GM21576 (cell line): ENCODE measurements at regions not wholly inside any gene's neighbourhood (a gene's known extent, or its start where the extent isn't known, plus 50 kb on each side); places are given as distances from the start of the nearest gene placed in this dataset.

Experiments used
- ATAC-seq: cut with Tn5 transposase; IDR thresholded peaks from one replicate; pipeline ENCODE4 v1.9.1; 2021; ENCODE audit warnings: mild to moderate bottlenecking, moderate library complexity; ENCODE audit not compliant: unreplicated experiment

GRCh38 chr2:95539290-95539689 is 52.5 kb upstream of the TRIM43 start:
- ATAC-seq, result no peak

- peak; percentile 85 for ATAC-seq
These were observed 52.0 kb upstream of the TRIM43 start for GRCh38 chr2:95539836-95540235.
